ENCODE measurements at regions not wholly inside any gene's neighbourhood (a gene's known extent, or its start where the extent isn't known, plus 50 kb on each side); places are given as distances from the start of the nearest gene placed in this dataset.

DNA sequence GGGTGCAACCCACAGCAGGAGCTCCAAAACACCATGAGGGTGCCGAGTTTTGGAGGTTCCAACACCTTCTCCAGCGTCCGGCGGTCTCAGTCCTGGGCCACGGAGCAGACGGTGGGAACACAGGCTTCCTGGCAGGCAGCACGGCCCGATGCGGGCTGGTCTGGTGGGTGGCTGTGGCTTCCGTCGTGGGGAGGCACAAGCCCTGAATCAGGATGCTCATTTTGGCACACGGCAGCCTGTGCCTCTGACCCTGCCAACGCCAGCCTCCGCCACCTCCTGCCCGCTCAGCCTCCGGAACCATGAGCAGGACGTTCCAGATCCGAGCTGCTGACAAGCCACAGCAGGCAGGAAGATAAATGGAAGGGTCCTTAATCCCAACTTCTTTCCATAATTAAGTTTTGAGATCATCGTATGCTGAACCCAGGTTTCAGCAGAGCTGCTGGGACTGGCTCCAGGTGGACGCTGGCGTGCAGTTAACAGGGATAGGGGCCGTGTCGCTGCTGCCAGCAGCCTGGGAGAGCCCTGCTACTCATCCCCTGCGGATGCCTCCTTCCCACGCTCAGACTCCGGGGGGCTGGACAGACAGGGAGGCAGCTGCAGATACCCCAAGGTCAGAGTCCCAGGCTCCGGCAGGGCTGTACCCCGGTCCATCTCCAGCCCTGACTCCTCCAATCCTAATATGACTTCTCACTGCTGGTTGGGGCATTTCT lies 136.6 kb downstream of the ENGASE start:
- no peak overlapping the region for H3K4me3 ChIP-seq
- no peak overlapping the region for H3K27ac ChIP-seq
- ATAC-seq (no peak), DNase-seq (no peak)
- no peaks in the 10 kb centered on the region for H3K36me3 ChIP-seq (replicated peaks in 1 of 2; ENCODE audit: insufficient read depth in 1 of 2, low read depth in 2 of 2)
- intact Hi-C loops (cut with DNase I) = no loop called here
- WGBS, 2 donors = 52 to 60% methylated on average over 3 to 23 of the region's 28 CpGs
- TF ChIP-seq POLR2A (IDR thresholded peaks at IDR 0.05) = no peak
- TF ChIP-seq, protein P1, sequence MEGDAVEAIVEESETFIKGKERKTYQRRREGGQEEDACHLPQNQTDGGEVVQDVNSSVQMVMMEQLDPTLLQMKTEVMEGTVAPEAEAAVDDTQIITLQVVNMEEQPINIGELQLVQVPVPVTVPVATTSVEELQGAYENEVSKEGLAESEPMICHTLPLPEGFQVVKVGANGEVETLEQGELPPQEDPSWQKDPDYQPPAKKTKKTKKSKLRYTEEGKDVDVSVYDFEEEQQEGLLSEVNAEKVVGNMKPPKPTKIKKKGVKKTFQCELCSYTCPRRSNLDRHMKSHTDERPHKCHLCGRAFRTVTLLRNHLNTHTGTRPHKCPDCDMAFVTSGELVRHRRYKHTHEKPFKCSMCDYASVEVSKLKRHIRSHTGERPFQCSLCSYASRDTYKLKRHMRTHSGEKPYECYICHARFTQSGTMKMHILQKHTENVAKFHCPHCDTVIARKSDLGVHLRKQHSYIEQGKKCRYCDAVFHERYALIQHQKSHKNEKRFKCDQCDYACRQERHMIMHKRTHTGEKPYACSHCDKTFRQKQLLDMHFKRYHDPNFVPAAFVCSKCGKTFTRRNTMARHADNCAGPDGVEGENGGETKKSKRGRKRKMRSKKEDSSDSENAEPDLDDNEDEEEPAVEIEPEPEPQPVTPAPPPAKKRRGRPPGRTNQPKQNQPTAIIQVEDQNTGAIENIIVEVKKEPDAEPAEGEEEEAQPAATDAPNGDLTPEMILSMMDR (IDR thresholded peaks at IDR 0.05) = no peak
- H3K27me3 ChIP-seq = no peaks in the 10 kb centered on the region
- H3K9me3 ChIP-seq = no peaks in the 10 kb centered on the region
- H3K4me1 ChIP-seq = no peaks in the 10 kb centered on the region

- Histone ChIP-seq H3K36me3 (replicated peaks in 1 of 2; ENCODE audit: insufficient read depth in 1 of 2, low read depth in 2 of 2) (no peaks in the 10 kb centered on the region), H3K9me3 (no peaks in the 10 kb centered on the region), H3K27ac (no peak overlapping the region), H3K27me3 (no peaks in the 10 kb centered on the region), H3K4me3 (no peak overlapping the region), H3K4me1 (no peaks in the 10 kb centered on the region)
- TF ChIP-seq, protein P1 (IDR thresholded peaks at IDR 0.05) = no peak
- TF ChIP-seq POLR2A (IDR thresholded peaks at IDR 0.05) = no peak
- intact Hi-C loops (cut with DNase I) = no loop called here
- 56 to 58% methylated on average over 10 of the region's 10 CpGs for WGBS, 2 donors
- ATAC-seq (no peak), DNase-seq (no peak)
These were observed 136.0 kb downstream of the ENGASE start for GRCh38 chr17:79210638-79211037.

GRCh38 chr17:79207960-79208359 lies 133.3 kb downstream of the ENGASE start:
- Histone ChIP-seq H3K9me3 (no peaks in the 10 kb centered on the region), H3K4me1 (no peaks in the 10 kb centered on the region), H3K36me3 (replicated peaks in 1 of 2; ENCODE audit: insufficient read depth in 1 of 2, low read depth in 2 of 2) (no peaks in the 10 kb centered on the region), H3K27me3 (no peaks in the 10 kb centered on the region), H3K4me3 (no peak overlapping the region), H3K27ac (no peak overlapping the region)
- ATAC-seq (no peak), DNase-seq (no peak)
- TF ChIP-seq POLR2A (IDR thresholded peaks at IDR 0.05) = no peak
- TF ChIP-seq, protein P1 (IDR thresholded peaks at IDR 0.05) = no peak
- WGBS, 2 donors = 36 to 55% methylated on average over 9 to 13 of the region's 13 CpGs
- intact Hi-C loops (cut with DNase I) = no loop called here

DNA sequence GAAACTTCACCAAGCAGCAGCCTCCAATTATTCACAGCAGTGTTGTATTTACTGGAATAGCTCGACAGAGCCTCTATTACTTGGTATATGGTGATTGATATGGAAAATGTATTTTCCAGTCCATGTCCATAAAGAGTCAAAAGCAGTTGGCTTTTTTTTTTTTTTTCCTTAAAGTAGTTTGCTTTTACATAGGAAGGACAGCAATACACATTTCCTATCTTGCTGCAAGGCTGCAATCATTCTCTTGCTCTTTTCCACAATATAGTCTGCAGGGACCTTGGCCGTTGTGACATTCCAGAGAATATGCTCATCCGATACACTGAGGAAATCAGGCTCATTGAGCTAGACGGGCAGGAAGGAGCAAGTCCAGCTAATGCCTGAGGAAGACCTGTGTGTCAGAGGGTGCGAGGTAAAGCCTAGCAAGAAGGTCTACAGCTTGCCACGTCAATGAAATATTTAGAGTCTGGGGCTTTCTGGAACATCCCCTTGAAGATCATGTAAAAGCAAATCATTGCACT lies 131.1 kb downstream of the ENGASE start:
- WGBS, 2 donors = 35 to 44% methylated on average over 4 to 6 of the region's 6 CpGs

More for the DNA sequence above, 131.1 kb downstream of the ENGASE start:
- H3K4me3 ChIP-seq = no peak overlapping the region
- no peaks in the 10 kb centered on the region for H3K9me3 ChIP-seq
- no peak for ATAC-seq
- no peaks in the 10 kb centered on the region for H3K36me3 ChIP-seq (replicated peaks in 1 of 2; ENCODE audit: insufficient read depth in 1 of 2, low read depth in 2 of 2)
- no peak overlapping the region for H3K27ac ChIP-seq
- intact Hi-C loops (cut with DNase I) = no loop called here
- H3K27me3 ChIP-seq = no peaks in the 10 kb centered on the region
- no peak for DNase-seq
- no peaks in the 10 kb centered on the region for H3K4me1 ChIP-seq
- TF ChIP-seq POLR2A (IDR thresholded peaks at IDR 0.05) = no peak
- TF ChIP-seq, protein P1 (IDR thresholded peaks at IDR 0.05) = no peak

Data from body of pancreas (tissue), 4 donors.